CD4-positive, alpha-beta T cell treated with Interleukin-4 for 1 hour (primary cell): ENCODE measurements at regions not wholly inside any gene's neighbourhood (a gene's known extent, or its start where the extent isn't known, plus 50 kb on each side); places are given as distances from the start of the nearest gene placed in this dataset.
"Not testable (repeated sequence)": the region's sequence is repeated elsewhere in the genome, so short reads cannot be mapped to it uniquely, and the experiment has no call there.

Experiments used
- DNase-seq, 2 donors: peaks; one replicate each; pipeline ENCODE4 v3.0.0-alpha.2; 2020 to 2022

DNA sequence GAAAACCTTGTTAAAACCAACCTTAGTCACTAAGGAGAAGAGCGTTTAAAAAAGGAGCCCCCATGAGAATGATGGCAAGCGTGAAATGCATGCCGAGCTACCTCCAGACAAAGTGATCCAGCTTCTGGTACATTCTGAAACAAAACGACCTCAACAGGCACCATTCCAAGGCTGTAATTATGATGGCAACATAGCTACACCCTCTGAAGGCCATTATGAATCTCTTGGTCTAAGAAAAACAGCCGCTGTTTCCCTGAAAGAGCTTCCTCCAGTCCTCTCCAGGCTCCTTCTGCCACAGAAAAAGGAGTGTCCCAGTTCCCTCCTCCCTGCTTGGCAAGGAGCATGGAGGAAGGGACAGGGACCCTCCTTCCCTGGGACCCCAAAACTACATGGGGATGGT is 50.0 kb upstream of the ABLIM1 start:
- no peak for DNase-seq

DNA sequence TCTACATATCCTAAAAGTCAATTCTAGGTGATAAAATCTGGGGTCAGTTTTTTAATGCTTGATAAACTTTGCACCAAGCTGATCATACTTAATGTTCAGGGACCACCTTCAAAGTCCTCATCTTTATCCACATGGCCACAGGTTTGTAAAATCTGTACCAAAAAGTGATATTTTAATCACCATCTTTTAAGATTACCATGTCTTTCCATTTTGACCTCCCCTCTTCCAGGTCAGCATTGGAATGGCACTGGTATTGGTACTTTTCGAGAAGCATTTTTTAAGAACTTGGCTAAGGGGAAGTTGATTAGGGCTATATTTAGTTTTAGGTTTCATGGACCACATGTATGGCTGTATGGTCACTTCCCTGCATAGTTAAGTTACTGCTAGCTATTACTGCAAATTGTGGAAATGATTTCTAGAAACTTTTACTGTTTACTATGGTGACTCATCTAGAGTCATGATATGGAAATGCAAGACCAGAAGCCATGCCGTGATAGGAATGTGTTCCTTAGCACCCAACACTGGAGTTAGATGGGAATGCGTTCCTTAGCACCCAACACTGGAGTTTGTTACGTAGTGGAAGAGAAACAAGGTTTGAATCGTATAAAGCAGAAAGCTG is 50.8 kb upstream of the ABLIM1 start:
- no peak for DNase-seq

DNA sequence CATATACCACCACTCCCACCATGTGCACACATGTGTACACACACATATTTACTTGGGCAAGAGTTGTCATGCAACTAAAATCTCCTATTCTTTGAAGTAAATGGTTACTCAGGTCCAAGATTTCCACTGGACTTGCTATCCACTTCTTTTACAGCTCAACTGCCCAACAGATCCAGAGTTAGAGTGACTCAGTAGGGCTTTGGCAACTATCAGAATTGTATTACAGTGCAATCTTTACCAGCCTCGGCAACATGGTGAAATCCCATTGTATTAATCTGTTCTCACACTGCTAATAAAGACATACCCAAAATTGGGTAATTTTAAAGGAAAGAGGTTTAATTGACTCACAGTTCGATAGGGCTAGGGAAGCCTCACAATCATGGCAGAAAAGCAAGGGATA is 51.9 kb upstream of the ABLIM1 start:
- DNase-seq, result no peak

DNA sequence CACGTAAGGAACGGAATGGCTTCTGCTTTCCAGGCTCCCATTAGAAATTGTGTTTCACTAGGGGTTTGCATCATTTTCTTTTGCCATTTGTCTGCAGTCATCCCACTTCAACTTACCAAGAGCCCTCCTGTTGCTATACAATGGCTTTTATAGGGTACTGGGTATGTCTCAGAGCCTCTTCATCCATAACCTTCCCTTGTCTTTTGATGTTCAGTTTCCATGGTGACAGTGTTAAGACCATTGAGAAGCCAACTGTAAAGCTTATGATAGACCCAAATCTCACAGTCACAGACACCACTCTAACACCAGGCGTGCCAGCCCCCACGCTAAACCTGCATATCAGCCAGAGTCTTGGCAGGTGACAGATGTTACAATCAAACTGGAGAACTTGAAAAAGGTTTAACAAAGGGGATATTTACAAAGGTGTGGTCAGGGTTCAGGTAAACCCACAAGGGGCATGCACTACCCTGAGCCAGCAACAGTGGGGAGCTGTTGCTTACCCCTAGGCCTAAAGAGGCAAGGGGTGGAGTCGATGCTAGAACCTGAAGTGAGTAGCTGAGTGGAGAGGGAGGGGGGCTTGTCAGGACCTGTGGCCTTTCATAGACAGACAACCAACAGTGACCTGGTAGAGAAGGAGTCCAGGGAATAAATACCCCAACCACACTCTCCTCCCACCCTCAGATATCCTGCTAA is 53.2 kb upstream of the ABLIM1 start:
- no peak for DNase-seq

DNA sequence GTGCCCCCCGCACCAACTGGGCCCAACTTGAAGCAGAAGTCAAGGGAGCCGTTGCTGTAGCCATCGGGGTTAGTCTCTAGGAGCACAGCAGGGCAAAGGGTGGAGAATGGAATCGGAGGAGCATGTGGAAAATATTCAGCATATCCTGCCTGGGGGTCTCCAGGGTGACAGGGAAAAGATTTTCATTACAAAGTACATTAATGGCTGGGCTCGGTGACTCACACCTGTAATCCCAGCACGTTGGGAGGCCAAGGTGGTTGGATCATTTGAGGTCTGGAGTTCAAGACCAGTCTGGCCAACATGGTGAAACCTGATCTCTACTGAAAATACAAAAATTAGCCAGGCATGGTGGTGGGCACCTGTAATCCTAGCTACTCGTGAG is 53.8 kb upstream of the ABLIM1 start:
- no peak for DNase-seq

DNA sequence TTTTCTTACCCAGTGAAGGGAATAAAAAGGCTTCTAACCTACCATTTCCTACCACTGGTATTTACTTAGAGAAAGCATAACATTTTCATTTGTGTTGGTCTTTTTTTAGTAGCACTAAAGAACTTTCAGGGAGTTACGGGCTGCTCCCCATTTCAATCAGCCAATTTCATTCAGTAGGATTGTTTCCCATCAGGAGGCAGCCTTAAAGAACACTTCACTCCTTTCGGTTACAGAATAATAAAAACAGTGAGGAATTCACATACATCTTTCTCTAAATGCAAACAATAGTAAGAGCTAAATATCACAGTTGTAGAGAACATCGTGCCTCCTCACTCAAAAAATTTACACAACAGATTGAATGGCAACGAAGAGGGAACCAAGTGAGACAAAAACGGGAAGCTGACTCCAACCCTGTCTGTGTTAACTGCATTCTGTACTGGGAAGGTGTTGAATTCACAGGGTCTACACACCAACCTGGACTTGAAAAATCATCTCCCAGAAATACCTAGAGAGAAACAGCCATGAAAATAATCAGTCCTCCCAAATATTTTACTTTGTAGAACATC is 55.5 kb upstream of the ABLIM1 start:
- DNase-seq, result no peak

DNA sequence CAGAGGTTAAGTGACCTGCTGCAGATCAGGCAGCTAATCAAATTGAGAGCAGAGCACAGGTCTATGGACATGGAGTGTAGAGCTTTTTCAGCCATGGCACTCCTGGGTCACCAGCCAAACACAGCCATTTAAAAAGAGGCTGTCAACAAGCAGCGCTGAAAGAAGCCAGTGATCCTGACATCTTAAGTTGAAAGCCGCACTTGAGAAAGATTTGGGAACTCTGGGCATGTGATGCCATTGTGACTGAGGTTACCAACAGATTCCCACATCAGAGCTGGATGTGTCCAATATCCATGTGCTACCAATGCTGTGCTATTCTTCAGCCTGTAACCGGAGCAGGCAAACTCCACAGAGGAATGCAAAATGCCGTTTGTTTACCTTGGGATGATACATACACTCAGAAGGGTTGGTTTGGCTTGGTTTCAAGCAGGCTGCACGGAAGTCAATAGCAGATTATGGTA is 56.2 kb upstream of the ABLIM1 start:
- no peak for DNase-seq

DNA sequence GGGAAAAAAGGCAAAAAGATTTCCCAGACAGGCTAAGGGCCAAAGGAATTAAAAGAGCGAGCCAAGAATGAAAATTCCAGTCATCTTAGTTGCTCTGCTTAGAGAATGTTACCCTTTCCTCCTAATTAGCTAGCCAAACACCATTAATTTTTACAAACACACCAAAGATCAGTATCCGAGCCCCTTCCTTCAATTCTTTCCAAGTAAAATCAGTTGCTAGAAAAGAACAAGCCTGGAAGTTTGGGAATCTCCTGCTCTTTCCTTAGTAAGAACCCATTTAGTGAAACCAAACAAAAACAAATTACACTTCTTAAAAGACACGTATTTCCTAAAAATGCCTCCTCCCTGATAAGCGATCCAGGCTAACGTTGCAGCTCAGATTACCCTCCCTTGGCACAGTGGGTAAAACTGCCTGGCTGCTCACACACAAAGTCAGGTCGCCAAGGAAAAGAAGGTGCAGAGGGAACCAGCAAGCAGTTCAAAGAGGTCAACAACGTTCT is 57.1 kb upstream of the ABLIM1 start:
- DNase-seq, result no peak

DNA sequence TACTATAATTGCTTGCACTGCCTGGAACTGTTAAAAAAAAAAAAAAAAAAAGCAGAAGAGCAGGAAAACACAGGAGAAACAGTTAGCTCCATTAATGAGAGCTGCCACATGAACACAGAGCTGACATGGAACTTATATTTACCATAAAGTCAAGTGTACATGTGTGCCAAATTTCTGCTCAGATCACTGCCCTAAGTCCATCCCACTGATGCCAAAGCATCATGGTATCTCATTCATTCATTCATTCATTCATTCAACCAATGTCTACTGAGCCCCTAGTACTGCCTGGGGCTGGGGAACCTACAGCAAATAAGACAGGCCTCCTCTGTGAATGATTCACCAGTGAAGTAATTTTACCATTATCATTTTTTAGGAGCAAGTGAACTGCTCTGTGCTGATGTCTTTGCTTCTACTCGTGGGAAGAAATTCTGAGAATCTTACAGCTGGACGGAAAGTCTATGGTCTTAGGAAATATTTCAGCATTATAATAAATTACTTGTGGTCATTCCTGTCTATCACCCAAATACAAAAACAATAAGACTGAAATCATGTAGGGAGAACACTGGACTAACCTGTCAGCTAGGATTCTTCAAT is 58.8 kb upstream of the ABLIM1 start:
- DNase-seq, result no peak

DNA sequence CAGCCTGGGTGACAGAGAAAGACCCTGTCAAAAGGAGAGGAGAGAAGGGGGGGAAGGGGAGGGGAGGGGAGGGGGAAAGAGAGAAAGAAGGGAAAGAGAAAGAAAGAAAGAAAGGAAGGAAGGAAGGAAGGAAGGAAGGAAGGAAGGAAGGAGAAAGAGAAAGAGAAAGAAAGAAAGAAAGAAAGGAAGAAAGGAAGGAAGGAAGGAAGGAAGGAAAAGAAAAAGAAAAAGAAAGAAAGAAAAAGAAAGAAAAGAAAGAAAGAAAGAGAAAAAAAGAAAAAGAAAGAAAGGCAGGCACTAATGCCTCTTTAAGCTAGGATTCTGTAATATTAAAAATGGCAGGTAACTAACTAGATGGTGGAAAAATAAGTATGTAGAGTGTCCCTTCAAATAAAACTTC is 59.8 kb upstream of the ABLIM1 start:
- DNase-seq, result not testable (repeated sequence)

DNA sequence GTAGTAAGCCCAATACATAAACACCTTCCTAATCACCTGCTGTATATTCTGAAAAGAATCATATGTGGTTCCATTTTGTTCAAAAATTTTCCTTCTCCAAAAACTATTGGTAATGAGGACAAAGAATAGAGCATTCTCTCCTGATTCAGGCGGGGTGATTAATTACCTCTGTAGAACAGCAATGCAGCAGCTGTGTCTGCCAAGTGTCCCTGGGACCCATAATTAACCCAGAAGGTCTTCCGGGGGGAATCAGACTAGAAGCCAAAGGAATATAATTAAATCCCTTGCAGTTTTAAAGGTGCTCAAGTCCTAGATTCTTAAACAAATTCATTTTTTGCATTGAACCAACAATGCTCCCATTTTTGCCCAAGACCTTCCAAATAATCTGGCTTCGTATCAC is 60.3 kb upstream of the ABLIM1 start:
- DNase-seq, result no peak

DNA sequence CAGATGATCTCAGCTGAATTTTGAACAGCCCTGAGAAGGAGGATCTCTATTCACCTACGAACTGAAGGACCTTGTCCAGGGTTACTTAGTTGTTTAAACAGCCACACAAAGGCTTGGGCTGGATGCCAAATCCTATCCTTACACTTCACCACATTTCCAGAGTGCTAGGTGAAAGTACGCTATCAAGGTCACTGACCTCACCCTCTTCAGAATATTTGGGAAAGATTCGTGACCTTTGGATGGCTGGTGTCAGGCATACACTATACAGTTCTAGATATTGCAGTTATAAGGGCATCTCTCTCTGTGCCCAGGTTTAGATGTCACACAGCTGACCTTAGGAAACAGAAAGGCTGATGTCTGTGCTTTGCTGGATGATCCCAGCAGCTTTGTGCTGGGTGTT is 61.2 kb upstream of the ABLIM1 start:
- DNase-seq, result no peak

DNA sequence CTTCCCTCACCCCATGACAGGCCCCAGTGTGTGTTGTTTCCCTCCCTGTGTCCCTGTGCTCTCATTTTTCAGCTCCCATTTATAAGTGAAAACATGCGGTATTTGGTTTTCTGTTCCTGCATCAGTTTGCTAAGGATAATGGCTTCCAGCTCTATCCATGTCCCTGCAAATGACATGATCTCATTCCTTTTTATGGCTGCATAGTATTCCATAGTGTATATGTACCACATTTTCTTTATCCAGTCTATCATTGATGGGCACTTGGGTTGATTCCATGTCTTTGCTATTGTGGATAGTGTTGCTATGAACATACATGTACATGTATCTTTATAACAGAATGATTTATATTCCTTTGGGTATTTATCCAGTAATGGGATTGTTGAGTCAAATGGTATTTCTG is 61.9 kb upstream of the ABLIM1 start:
- not testable (repeated sequence) for DNase-seq

DNA sequence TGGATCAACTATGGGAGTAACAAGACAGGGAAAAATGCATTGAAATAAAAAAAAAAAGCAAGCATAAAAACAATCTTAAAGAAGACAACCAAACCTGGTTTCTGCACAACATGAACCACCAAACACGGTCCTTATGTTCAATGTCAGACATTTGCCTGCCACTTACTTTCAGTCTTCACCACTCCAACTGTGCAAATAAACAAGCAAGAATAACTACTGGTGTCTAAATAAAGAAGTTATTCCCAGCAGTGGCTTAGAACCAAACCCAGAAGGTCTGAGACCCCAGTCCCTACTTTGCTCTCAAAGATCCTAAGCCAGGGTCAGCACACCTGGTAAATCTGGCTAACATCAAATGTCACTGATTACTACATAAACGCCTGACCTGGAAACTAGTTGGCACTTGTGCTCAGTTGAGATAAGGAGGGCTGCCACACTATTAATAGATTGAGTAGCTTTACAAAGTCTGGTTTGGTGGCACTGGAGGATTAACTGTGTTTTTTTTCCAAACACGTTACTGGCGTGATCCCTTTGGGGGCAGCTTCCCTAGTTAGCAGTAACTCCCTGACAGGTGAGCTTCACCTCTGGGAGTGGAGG is 62.7 kb upstream of the ABLIM1 start:
- no peak for DNase-seq

DNA sequence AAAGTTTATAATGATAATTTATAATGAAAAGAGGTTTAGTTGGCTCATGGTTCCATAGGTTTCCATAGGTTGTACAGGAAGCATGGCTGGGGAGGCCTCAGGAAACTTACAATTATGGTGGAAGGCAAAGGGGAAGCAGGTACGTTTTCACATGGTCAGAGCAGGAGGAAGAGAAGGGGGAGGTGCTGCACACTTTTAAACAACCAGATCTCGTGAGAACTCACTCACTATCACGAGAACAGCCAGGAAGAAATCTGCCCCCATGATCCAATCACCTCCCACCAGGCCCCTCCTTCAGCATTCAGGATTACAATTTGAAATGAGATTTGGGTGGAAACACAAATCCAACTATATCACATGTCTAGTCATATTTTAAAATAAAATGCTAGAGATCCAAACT is 64.1 kb upstream of the ABLIM1 start:
- not testable (repeated sequence) for DNase-seq

DNA sequence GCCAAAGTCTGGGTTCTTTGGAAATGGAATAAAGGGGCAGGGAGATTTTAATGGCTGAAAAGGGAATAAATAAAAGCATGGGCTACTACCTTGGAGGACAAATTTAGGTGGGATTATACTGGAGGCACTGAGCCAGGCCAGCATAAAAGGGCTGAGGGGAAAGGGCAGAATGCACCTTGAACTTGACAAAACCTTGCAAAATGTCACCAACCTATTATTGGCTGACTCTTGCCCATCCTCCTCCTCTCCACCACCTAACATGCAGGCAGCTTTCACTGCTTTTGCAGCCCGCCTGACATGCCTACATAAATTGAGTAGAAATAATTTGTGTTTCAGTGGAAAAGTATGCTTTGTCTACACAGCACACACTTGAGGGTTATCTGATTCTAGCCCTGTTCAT is 65.3 kb upstream of the ABLIM1 start:
- no peak for DNase-seq

DNA sequence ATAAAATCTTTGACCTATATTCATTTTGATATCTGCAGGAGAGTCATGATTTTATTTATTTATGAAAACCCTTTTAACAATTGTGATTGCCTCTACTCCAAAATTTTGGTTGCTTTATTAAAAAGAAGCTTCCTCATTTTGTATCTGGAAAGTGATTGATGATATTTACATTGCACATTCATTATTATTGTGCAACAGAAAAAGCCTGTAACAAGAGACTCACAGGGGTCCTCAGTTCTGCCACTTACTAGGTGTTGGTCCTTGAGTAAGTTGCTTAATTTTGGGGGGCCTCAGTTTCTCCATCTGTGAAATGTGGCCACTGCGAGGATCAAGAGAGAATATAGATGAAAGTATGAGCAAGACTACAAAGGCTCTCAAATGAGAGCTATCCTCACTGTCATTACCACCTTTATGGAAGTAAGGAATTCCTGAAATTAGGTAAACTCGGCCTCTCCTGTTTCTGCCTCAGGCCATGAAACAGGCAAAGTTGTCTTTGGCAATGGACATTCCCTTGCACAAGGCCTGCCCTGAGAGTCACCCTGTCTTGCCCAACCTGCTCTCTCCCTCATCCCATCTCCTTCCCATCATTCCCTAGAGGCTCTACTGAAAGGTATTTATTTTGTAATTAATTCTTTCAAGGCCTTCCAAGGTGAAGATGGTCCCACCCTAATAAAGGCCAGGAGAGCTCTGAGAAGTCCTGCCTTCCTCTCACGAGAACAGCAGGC is 66.1 kb upstream of the ABLIM1 start:
- DNase-seq, result no peak

DNA sequence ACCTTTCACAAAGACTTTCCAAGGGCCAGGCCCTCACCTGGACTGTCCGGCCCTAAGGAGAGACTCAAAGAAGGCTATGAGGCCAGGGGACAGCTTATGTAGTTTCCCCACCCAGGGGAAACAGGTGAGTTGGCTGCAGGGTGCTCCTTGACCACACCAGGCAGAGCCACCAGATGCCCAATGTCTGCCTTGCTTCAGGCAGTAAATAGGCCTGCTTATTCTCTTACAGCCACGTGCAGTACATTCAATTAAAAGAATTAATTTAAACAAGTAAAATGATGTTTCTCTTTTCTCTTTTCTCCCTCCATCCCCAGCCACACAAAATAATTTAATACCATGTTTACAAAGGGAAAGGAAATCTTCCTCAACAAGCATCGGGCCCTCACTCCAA is 66.6 kb upstream of the ABLIM1 start:
- DNase-seq, result no peak

DNA sequence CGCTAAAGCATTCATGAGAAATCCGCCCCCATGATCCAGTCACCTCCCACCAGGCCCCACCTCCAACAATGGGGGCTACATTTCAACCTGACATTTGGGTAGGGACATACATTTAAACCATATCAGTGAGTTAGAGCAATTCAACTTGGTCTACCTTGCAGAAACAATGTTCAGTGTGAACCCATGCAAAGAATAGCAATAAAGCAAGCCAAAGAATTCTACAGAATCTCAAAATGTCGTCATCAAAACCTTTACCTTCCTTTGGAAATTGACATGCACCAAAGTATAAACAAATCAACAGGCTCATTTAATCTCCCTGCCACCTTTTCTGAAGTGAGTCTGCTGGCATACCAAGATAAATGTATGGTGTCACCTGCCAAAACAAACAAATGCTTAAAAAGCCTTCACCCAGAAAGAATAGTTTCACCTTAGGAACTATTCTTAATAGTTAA is 68.8 kb upstream of the ABLIM1 start:
- no peak for DNase-seq

DNA sequence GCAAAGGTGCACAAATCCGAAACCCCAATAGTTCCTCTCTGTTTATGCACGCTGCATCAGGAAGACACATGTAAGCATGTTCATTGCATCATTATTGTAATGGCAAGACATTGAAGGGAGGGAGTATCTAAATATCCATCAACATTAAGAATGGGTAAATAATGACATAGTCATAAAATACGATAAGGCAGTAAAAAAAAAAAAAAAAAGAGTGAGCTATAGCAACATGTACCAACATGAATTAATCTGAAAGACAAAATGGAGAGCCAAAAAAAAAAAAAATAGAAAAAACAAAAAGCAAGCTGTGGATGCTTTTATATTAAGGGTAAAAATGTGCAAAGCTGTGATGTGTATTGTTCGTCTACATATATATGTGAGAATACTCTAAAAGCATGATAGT is 70.2 kb upstream of the ABLIM1 start:
- DNase-seq, result no peak

DNA sequence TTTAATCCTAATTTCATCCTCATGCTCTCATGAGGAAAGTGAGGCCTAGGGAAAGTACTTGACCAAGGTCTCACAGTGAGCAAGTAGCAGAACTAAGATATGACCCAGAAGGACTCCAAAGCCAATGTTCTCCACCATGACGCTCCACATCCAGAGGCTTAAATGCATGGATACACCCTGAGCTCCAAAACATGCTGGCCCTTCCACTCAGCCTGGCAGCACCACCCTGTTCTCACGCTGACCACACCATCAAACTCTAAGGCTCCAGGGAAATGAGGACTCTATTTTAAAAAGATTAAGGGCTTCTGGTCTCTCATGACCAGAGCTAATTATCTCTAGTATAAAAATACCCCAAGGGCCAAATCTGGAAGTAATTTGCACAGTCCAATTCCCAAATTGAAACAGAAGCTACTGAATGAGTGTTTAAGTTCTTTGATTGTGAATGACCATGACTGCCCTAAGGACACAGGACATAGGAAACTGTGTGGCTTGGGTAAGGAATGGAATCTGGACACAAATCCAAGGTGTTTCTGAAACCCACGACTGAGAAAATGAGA is 71.1 kb upstream of the ABLIM1 start:
- DNase-seq, result no peak

DNA sequence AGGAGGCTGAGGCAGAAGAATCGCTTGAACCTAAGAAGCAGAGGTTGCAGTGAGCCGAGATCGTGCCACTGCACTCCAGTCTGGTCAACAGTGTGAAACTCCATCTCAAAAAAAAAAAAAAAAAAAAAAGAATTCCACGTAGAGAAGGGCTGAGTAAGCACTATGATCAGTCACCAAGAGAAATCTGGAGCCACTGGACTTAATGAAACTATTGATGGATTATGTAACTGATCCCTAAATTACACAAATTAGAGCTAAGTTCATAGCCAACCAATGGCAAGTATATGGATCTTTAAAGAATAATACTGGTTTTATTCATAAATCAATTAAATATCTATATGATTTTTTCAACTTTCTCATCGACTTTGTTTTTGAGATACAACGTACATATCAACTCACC is 72.2 kb upstream of the ABLIM1 start:
- DNase-seq, result no peak

DNA sequence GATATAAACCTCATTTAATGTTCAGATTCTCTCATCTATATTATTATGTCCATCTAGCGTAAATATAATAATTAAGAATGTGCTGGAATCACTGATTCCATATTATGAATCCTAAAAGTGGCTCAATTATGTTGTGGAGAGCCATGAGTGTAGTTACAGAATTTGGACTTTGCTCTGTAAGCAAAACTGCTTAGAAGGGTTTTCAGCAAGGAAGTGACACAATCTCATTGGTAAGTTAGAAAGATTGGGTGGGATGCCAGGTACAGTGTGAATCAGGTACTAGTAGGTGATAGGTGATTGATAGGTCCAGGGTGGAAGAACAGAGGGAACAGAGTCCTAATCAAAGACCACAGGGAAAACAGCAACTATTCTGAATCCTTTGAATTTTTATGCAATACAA is 74.9 kb upstream of the ABLIM1 start:
- DNase-seq, result no peak
